ENCODE measurements at regions not wholly inside any gene's neighbourhood (a gene's known extent, or its start where the extent isn't known, plus 50 kb on each side); places are given as distances from the start of the nearest gene placed in this dataset.

GRCh38 chr7:26479581-26479980, 187.9 kb downstream of the SNX10 start:
- no peak overlapping the region for H2AFZ ChIP-seq (ENCODE audit: low read depth, low read length)
- no peaks in the 10 kb centered on the region for H3K9me2 ChIP-seq (ENCODE audit: insufficient read depth, low read length)
- TF ChIP-seq EP300 (conservative IDR thresholded peaks at IDR 0.05; ENCODE audit: poor library complexity, severe bottlenecking) = no peak
- TF ChIP-seq REST (IDR thresholded peaks at IDR 0.05; ENCODE audit: borderline replicate concordance) = no peak
- TF ChIP-seq, protein P1, sequence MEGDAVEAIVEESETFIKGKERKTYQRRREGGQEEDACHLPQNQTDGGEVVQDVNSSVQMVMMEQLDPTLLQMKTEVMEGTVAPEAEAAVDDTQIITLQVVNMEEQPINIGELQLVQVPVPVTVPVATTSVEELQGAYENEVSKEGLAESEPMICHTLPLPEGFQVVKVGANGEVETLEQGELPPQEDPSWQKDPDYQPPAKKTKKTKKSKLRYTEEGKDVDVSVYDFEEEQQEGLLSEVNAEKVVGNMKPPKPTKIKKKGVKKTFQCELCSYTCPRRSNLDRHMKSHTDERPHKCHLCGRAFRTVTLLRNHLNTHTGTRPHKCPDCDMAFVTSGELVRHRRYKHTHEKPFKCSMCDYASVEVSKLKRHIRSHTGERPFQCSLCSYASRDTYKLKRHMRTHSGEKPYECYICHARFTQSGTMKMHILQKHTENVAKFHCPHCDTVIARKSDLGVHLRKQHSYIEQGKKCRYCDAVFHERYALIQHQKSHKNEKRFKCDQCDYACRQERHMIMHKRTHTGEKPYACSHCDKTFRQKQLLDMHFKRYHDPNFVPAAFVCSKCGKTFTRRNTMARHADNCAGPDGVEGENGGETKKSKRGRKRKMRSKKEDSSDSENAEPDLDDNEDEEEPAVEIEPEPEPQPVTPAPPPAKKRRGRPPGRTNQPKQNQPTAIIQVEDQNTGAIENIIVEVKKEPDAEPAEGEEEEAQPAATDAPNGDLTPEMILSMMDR (IDR thresholded peaks at IDR 0.05; ENCODE audit: poor library complexity, severe bottlenecking) = no peak
- TF ChIP-seq POLR2AphosphoS5 (IDR thresholded peaks at IDR 0.05) = no peak
- TF ChIP-seq TAF1 (IDR thresholded peaks at IDR 0.05; ENCODE audit: low read depth) = no peak
- no peak for TF ChIP-seq MXI1 (conservative IDR thresholded peaks at IDR 0.05; ENCODE audit: poor library complexity, severe bottlenecking)
- H3K27me3 ChIP-seq (ENCODE audit: insufficient read depth, low read depth, low read length) = no peaks in the 10 kb centered on the region
- H3K4me2 ChIP-seq (ENCODE audit: low read length) = peak overlapping the region; percentile 19
- H3K79me2 ChIP-seq (replicated peaks; ENCODE audit: insufficient read depth, low read length) = no peaks in the 10 kb centered on the region
- peak overlapping the region; percentile 30 for H3K4me3 ChIP-seq (ENCODE audit: low read length)
- no peaks in the 10 kb centered on the region for H3K36me3 ChIP-seq (ENCODE audit: insufficient read depth, low read length)
- peak overlapping the region; percentile 85 for H3K27ac ChIP-seq (ENCODE audit: low read length)
- H4K20me1 ChIP-seq (ENCODE audit: insufficient read depth) = no peaks in the 10 kb centered on the region
- H3F3A ChIP-seq (ENCODE audit: insufficient read depth, low read length, poor library complexity, severe bottlenecking) = no peaks in the 10 kb centered on the region
- H3K9me3 ChIP-seq (ENCODE audit: low read length) = no peaks in the 10 kb centered on the region
- H3K9ac ChIP-seq (ENCODE audit: low read length) = peak overlapping the region; percentile 58

GRCh38 chr7:26480156-26480555, 188.5 kb downstream of the SNX10 start:
- Histone ChIP-seq H2AFZ (ENCODE audit: low read depth, low read length) (no peak overlapping the region), H3K9me3 (ENCODE audit: low read length) (no peaks in the 10 kb centered on the region), H3K4me2 (ENCODE audit: low read length) (peak overlapping the region; percentile 19), H3F3A (ENCODE audit: insufficient read depth, low read length, poor library complexity, severe bottlenecking) (no peaks in the 10 kb centered on the region), H3K4me3 (ENCODE audit: low read length) (peak overlapping the region; percentile 30), H3K36me3 (ENCODE audit: insufficient read depth, low read length) (no peaks in the 10 kb centered on the region), H3K27ac (ENCODE audit: low read length) (peak overlapping the region; percentile 85), H3K9ac (ENCODE audit: low read length) (peak overlapping the region; percentile 58), H3K27me3 (ENCODE audit: insufficient read depth, low read depth, low read length) (no peaks in the 10 kb centered on the region), H4K20me1 (ENCODE audit: insufficient read depth) (no peaks in the 10 kb centered on the region), H3K9me2 (ENCODE audit: insufficient read depth, low read length) (no peaks in the 10 kb centered on the region), H3K79me2 (replicated peaks; ENCODE audit: insufficient read depth, low read length) (no peaks in the 10 kb centered on the region)
- TF ChIP-seq POLR2AphosphoS5 (IDR thresholded peaks at IDR 0.05) (peak; percentile 78), MXI1 (conservative IDR thresholded peaks at IDR 0.05; ENCODE audit: poor library complexity, severe bottlenecking) (no peak), REST (IDR thresholded peaks at IDR 0.05; ENCODE audit: borderline replicate concordance) (peak; percentile 51), EP300 (conservative IDR thresholded peaks at IDR 0.05; ENCODE audit: poor library complexity, severe bottlenecking) (peak; percentile 94), TAF1 (IDR thresholded peaks at IDR 0.05; ENCODE audit: low read depth) (peak; percentile 12)
- TF ChIP-seq, protein P1 (IDR thresholded peaks at IDR 0.05; ENCODE audit: poor library complexity, severe bottlenecking) = no peak

All from neural cell (in vitro differentiated cells).